ENCODE measurements at regions not wholly inside any gene's neighbourhood (a gene's known extent, or its start where the extent isn't known, plus 50 kb on each side); places are given as distances from the start of the nearest gene placed in this dataset.
"Not testable (repeated sequence)": the region's sequence is repeated elsewhere in the genome, so short reads cannot be mapped to it uniquely, and the experiment has no call there.

- DNase-seq (ENCODE audit: low spot score): no peak
Observed at GRCh38 chr21:38114717-38115333, 142.0 kb upstream of the KCNJ15 start.

- no peak for DNase-seq (ENCODE audit: low spot score)
Observed at GRCh38 chr21:38115870-38116269, 140.9 kb upstream of the KCNJ15 start.

- DNase-seq (ENCODE audit: low spot score): no peak
Observed at GRCh38 chr21:38119793-38120192, 137.0 kb upstream of the KCNJ15 start.

GRCh38 chr21:38120679-38120983 is 136.2 kb upstream of the KCNJ15 start:
- DNase-seq (ENCODE audit: low spot score): not testable (repeated sequence)

- DNase-seq (ENCODE audit: low spot score): no peak
Observed at GRCh38 chr21:38120984-38121855, 135.6 kb upstream of the KCNJ15 start.

- DNase-seq (ENCODE audit: low spot score): no peak
Observed at GRCh38 chr21:38121888-38122720, 134.7 kb upstream of the KCNJ15 start.

GRCh38 chr21:38123626-38124025 is 133.2 kb upstream of the KCNJ15 start:
- no peak for DNase-seq (ENCODE audit: low spot score)

- DNase-seq (ENCODE audit: low spot score): peak; percentile 80
Observed at GRCh38 chr21:38126666-38127303, 130.0 kb upstream of the KCNJ15 start.

GRCh38 chr21:38129711-38130110 is 127.1 kb upstream of the KCNJ15 start:
- no peak for DNase-seq (ENCODE audit: low spot score)

- no peak for DNase-seq (ENCODE audit: low spot score)
Observed at GRCh38 chr21:38133240-38133639, 123.6 kb upstream of the KCNJ15 start.

- DNase-seq (ENCODE audit: low spot score): no peak
Observed at GRCh38 chr21:38134084-38134873, 122.5 kb upstream of the KCNJ15 start.

GRCh38 chr21:38136201-38136600 is 120.6 kb upstream of the KCNJ15 start:
- no peak for DNase-seq (ENCODE audit: low spot score)

GRCh38 chr21:38139380-38140168 is 117.2 kb upstream of the KCNJ15 start:
- no peak for DNase-seq (ENCODE audit: low spot score)

- DNase-seq (ENCODE audit: low spot score): no peak
Observed at GRCh38 chr21:38140207-38140903, 116.4 kb upstream of the KCNJ15 start.

GRCh38 chr21:38142224-38142623 is 114.6 kb upstream of the KCNJ15 start:
- no peak for DNase-seq (ENCODE audit: low spot score)

- DNase-seq (ENCODE audit: low spot score): no peak
Observed at GRCh38 chr21:38144193-38144592, 112.6 kb upstream of the KCNJ15 start.

GRCh38 chr21:38145104-38145503 is 111.7 kb upstream of the KCNJ15 start:
- DNase-seq (ENCODE audit: low spot score): no peak

GRCh38 chr21:38147391-38147790 is 109.4 kb upstream of the KCNJ15 start:
- no peak for DNase-seq (ENCODE audit: low spot score)

GRCh38 chr21:38148046-38148445 is 108.7 kb upstream of the KCNJ15 start:
- DNase-seq (ENCODE audit: low spot score): no peak

- no peak for DNase-seq (ENCODE audit: low spot score)
Observed at GRCh38 chr21:38151021-38151645, 105.7 kb upstream of the KCNJ15 start.
